SK-N-SH (cell line): ENCODE measurements at regions not wholly inside any gene's neighbourhood (a gene's known extent, or its start where the extent isn't known, plus 50 kb on each side); places are given as distances from the start of the nearest gene placed in this dataset.

Experiments
- CTCF ChIA-PET: fragments of 300-600, 350-600 bp; formaldehyde crosslinking; extraction: SDS; loops from one replicate; lab custom pipeline; 2021; lab: Yijun Ruan, JAX
- POLR2A ChIA-PET: fragments of 350-600 bp; sonication (Branson Sonifier 250); formaldehyde crosslinking; extraction: SDS; loops from one replicate; lab custom pipeline; 2020; ENCODE audit warnings: antibody characterized with exemption, inconsistent platforms; lab: Yijun Ruan, JAX
- DNase-seq: peaks from one replicate; pipeline ENCODE4 v3.0.0; 2012
- H2AFZ ChIP-seq: fragments of 200-600 bp; sonication (generic); 2 replicates; pipeline ENCODE4 v1.8.1; 2016; ENCODE audit warnings: antibody characterized with exemption, mild to moderate bottlenecking, low read depth
- H3F3A ChIP-seq: fragments of 200-600 bp; sonication (generic); replicated peaks from 2 replicates; pipeline ENCODE3; 2016; ENCODE audit warnings: antibody characterized with exemption, mild to moderate bottlenecking; ENCODE audit not compliant: insufficient read depth
- H3K27ac ChIP-seq, 2 experiments: fragments of 200-500 bp in 1 of 2; fragments of 200-600 bp in 1 of 2; sonication (Bioruptor generic) in 1 of 2; sonication (generic), shearing (Covaris generic) in 1 of 2; 2 replicates each; pipeline versions ENCODE4 v1.5.1 to v1.6.1; 2014 to 2016; ENCODE audit warnings: low read depth in 2 of 2, inconsistent platforms in 1 of 2, low read length in 1 of 2, mild to moderate bottlenecking in 1 of 2, mixed read lengths in 1 of 2
- H3K27me3 ChIP-seq: fragments of 200-600 bp; sonication (generic), shearing (Covaris generic); 2 replicates; pipeline ENCODE4 v1.6.1; 2016; ENCODE audit warnings: mixed run types; ENCODE audit not compliant: insufficient read depth
- H3K36me3 ChIP-seq, 2 experiments: fragments of 200-500 bp in 1 of 2; fragments of 200-600 bp in 1 of 2; sonication (Bioruptor generic) in 1 of 2; sonication (generic) in 1 of 2; replicated peaks in 1 of 2; 2 replicates each; pipeline versions ENCODE3 to v1.5.1; 2014 to 2016; ENCODE audit warnings: low read length in 1 of 2, mild to moderate bottlenecking in 1 of 2; ENCODE audit not compliant: insufficient read depth in 2 of 2, control insufficient read depth in 1 of 2
- H3K4me1 ChIP-seq, 2 experiments: fragments of 200-500 bp in 1 of 2; fragments of 200-600 bp in 1 of 2; sonication (Bioruptor generic) in 1 of 2; sonication (generic), shearing (Covaris generic) in 1 of 2; 2 replicates each; pipeline versions ENCODE4 v1.5.1 to v1.6.1; 2014 to 2016; ENCODE audit warnings: low read depth in 1 of 2, low read length in 1 of 2, mixed run types in 1 of 2; ENCODE audit not compliant: insufficient read depth in 2 of 2, control insufficient read depth in 1 of 2
- H3K4me2 ChIP-seq: fragments of 200-600 bp; sonication (generic), shearing (Covaris generic); 2 replicates; pipeline ENCODE4 v1.6.1; 2017; ENCODE audit warnings: mixed run types
- H3K4me3 ChIP-seq, 2 experiments: fragments of 200-500 bp in 1 of 2; fragments of 200-600 bp in 1 of 2; sonication (Bioruptor generic) in 1 of 2; sonication (generic), shearing (Covaris generic) in 1 of 2; 2 replicates each; pipeline versions ENCODE4 v1.5.1 to v1.8.1; 2014 to 2016; ENCODE audit warnings: low read depth in 2 of 2, inconsistent platforms in 1 of 2, low read length in 1 of 2, mild to moderate bottlenecking in 1 of 2, mixed read lengths in 1 of 2, moderate library complexity in 1 of 2
- H3K79me2 ChIP-seq: fragments of 200-600 bp; sonication (generic); 2 replicates; pipeline ENCODE4 v1.8.1; 2017; ENCODE audit warnings: mild to moderate bottlenecking; ENCODE audit not compliant: insufficient read depth
- H3K9ac ChIP-seq: fragments of 200-600 bp; sonication (generic); 2 replicates; pipeline ENCODE4 v1.6.1; 2017; ENCODE audit warnings: mixed run types
- H3K9me2 ChIP-seq: fragments of 200-600 bp; sonication (generic); 2 replicates; pipeline ENCODE4 v1.6.1; 2017; ENCODE audit warnings: mixed run types
- H3K9me3 ChIP-seq: fragments of 200-600 bp; sonication (generic); 2 replicates; pipeline ENCODE4 v1.6.1; 2017; ENCODE audit warnings: mixed run types, mild to moderate bottlenecking, moderate library complexity
- H4K20me1 ChIP-seq: fragments of 200-600 bp; sonication (generic); 2 replicates; pipeline ENCODE4 v1.6.1; 2017; ENCODE audit warnings: mild to moderate bottlenecking, mixed run types; ENCODE audit not compliant: insufficient read depth
- CTCF ChIP-seq: fragments of 200-600 bp; sonication (generic); IDR thresholded peaks from 2 replicates; pipeline ENCODE4 v1.6.1; 2017; ENCODE audit warnings: antibody characterized with exemption, mild to moderate bottlenecking, moderate library complexity
- EP300 ChIP-seq, 2 experiments: IDR thresholded peaks; 2 replicates each; pipeline versions ENCODE4 v1.4.0 to v1.6.1; 2012; ENCODE audit warnings: borderline replicate concordance in 1 of 2, low read depth in 1 of 2, low read length in 1 of 2
- FOSL2 ChIP-seq: IDR thresholded peaks from 2 replicates; pipeline ENCODE4 v1.4.0; 2012; ENCODE audit warnings: low read depth, mild to moderate bottlenecking, moderate library complexity, borderline replicate concordance
- IRF3 ChIP-seq: fragments of 150-350 bp; IDR thresholded peaks from 2 replicates; pipeline ENCODE4 v1.6.1; 2016; ENCODE audit warnings: mild to moderate bottlenecking, low read depth, low read length
- JUND ChIP-seq: IDR thresholded peaks from 2 replicates; pipeline ENCODE4 v1.4.0; 2012
- MAX ChIP-seq: IDR thresholded peaks from 2 replicates; pipeline ENCODE4 v1.4.0; 2012; ENCODE audit warnings: low read depth
- MEF2A ChIP-seq: IDR thresholded peaks from 2 replicates; pipeline ENCODE4 v1.4.0; 2012; ENCODE audit warnings: low read depth, borderline replicate concordance
- MXI1 ChIP-seq: IDR thresholded peaks from 2 replicates; pipeline ENCODE4 v1.6.1; 2012; ENCODE audit warnings: mild to moderate bottlenecking, low read depth, low read length, improper control_type of control experiment
- POLR2AphosphoS5 ChIP-seq: IDR thresholded peaks from 2 replicates; pipeline ENCODE4 v1.6.1; 2012; ENCODE audit warnings: low read depth, low read length
- RAD21 ChIP-seq: IDR thresholded peaks from 2 replicates; pipeline ENCODE4 v1.6.1; 2012; ENCODE audit warnings: mild to moderate bottlenecking, low read length
- RFX5 ChIP-seq: IDR thresholded peaks from 2 replicates; pipeline ENCODE4 v1.6.1; 2012; ENCODE audit warnings: mild to moderate bottlenecking, improper control_type of control experiment, low read length
- SMC3 ChIP-seq: IDR thresholded peaks from 2 replicates; pipeline ENCODE4 v1.6.1; 2012; ENCODE audit warnings: low read depth, low read length, improper control_type of control experiment
- TAF1 ChIP-seq: IDR thresholded peaks from 2 replicates; pipeline ENCODE4 v1.6.1; 2012; ENCODE audit warnings: low read depth, mild to moderate bottlenecking, low read length, moderate library complexity, borderline replicate concordance
- TCF12 ChIP-seq: IDR thresholded peaks from 2 replicates; pipeline ENCODE4 v1.4.0; 2012
- TEAD4 ChIP-seq: IDR thresholded peaks from 2 replicates; pipeline ENCODE4 v1.4.0; 2012; ENCODE audit warnings: mild to moderate bottlenecking, borderline replicate concordance; ENCODE audit not compliant: insufficient read depth
- WGBS: methylation state at CpG from one replicate; pipeline ENCODE4 v1.1.6; 2017; ENCODE audit warnings: low lambda C conversion rate; 5-methylcytosine and 5-hydroxymethylcytosine counted together
- TF ChIP-seq, protein P1 (sequence below): IDR thresholded peaks from 2 replicates; pipeline ENCODE4 v1.6.1; 2012; ENCODE audit warnings: mild to moderate bottlenecking, low read depth, low read length, moderate library complexity
- TF ChIP-seq, protein P2 (sequence below): IDR thresholded peaks from 2 replicates; pipeline ENCODE4; 2012

DNA sequence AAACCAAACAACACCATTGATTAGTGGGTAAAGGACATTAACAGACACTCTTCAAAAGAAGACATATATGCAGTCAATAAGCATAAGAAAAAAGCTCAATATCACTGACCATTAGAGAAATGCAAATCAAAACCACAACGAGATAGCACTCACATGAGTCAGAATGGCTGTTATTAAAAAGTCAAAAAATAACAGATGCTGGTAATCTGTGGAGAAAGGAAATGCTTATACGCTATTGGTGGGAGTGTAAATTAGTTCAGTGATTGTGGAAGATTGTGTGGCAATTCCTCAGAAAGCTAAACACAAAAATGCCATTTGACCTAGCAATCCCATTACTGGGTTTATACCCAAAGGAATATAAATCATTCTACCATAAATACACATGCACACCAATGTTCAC lies 182.6 kb downstream of the TRPC6 start:
- H3F3A ChIP-seq, result no peaks in the 10 kb centered on the region
- no peaks in the 10 kb centered on the region for H4K20me1 ChIP-seq
- no peaks in the 10 kb centered on the region for H3K79me2 ChIP-seq
- H3K27me3 ChIP-seq, result no peaks in the 10 kb centered on the region; the same call in 1 of the 2 replicates
- CTCF ChIA-PET, result no interaction called here
- no peak overlapping the region for H3K4me2 ChIP-seq
- POLR2A ChIA-PET, result no interaction called here
- no peak overlapping the region for H2AFZ ChIP-seq
- no peaks in the 10 kb centered on the region for H3K9me3 ChIP-seq
- no peak overlapping the region for H3K27ac ChIP-seq
- H3K36me3 ChIP-seq, result no peaks in the 10 kb centered on the region
- no peak overlapping the region for H3K4me3 ChIP-seq
- no peaks in the 10 kb centered on the region for H3K4me1 ChIP-seq
- TF ChIP-seq MAX, result no peak
- TF ChIP-seq RFX5, result no peak
- TF ChIP-seq EP300 (IDR thresholded peaks at IDR 0.05; ENCODE audit: borderline replicate concordance in 1 of 2, low read depth in 1 of 2, low read length in 1 of 2), result no peak
- no peak for TF ChIP-seq IRF3
- no peak for TF ChIP-seq MXI1
- TF ChIP-seq TAF1, result no peak
- no peak for TF ChIP-seq TCF12
- TF ChIP-seq CTCF, result no peak
- TF ChIP-seq, protein P1, sequence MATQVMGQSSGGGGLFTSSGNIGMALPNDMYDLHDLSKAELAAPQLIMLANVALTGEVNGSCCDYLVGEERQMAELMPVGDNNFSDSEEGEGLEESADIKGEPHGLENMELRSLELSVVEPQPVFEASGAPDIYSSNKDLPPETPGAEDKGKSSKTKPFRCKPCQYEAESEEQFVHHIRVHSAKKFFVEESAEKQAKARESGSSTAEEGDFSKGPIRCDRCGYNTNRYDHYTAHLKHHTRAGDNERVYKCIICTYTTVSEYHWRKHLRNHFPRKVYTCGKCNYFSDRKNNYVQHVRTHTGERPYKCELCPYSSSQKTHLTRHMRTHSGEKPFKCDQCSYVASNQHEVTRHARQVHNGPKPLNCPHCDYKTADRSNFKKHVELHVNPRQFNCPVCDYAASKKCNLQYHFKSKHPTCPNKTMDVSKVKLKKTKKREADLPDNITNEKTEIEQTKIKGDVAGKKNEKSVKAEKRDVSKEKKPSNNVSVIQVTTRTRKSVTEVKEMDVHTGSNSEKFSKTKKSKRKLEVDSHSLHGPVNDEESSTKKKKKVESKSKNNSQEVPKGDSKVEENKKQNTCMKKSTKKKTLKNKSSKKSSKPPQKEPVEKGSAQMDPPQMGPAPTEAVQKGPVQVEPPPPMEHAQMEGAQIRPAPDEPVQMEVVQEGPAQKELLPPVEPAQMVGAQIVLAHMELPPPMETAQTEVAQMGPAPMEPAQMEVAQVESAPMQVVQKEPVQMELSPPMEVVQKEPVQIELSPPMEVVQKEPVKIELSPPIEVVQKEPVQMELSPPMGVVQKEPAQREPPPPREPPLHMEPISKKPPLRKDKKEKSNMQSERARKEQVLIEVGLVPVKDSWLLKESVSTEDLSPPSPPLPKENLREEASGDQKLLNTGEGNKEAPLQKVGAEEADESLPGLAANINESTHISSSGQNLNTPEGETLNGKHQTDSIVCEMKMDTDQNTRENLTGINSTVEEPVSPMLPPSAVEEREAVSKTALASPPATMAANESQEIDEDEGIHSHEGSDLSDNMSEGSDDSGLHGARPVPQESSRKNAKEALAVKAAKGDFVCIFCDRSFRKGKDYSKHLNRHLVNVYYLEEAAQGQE, result no peak
- no peak for TF ChIP-seq MEF2A
- no peak for TF ChIP-seq FOSL2
- no peak for TF ChIP-seq RAD21
- no peak for TF ChIP-seq JUND
- no peak for TF ChIP-seq POLR2AphosphoS5
- TF ChIP-seq SMC3, result no peak
- TF ChIP-seq, protein P2, sequence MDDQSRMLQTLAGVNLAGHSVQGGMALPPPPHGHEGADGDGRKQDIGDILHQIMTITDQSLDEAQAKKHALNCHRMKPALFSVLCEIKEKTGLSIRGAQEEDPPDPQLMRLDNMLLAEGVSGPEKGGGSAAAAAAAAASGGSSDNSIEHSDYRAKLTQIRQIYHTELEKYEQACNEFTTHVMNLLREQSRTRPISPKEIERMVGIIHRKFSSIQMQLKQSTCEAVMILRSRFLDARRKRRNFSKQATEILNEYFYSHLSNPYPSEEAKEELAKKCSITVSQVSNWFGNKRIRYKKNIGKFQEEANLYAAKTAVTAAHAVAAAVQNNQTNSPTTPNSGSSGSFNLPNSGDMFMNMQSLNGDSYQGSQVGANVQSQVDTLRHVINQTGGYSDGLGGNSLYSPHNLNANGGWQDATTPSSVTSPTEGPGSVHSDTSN, result no peak
- TF ChIP-seq TEAD4, result no peak
- no peak overlapping the region for H3K9ac ChIP-seq
- no peaks in the 10 kb centered on the region for H3K9me2 ChIP-seq
- WGBS, result 5% methylated on average over 2 of the region's 2 CpGs
- no peak for DNase-seq
